Esophagus muscularis mucosa (tissue), 3 donors: ENCODE measurements at regions not wholly inside any gene's neighbourhood (a gene's known extent, or its start where the extent isn't known, plus 50 kb on each side); places are given as distances from the start of the nearest gene placed in this dataset.

Experiments used
- POLR2A ChIP-seq: fragments of 450-650 bp; IDR thresholded peaks from one replicate; pipeline ENCODE4 v1.6.1; 2017; ENCODE audit warnings: antibody characterized with exemption, moderate library complexity, mild to moderate bottlenecking, low read depth
- POLR2AphosphoS5 ChIP-seq, 2 donors: sonication (generic); formaldehyde crosslinking; IDR thresholded peaks; one replicate each; pipeline ENCODE4 v1.6.1; 2017; ENCODE audit warnings: antibody characterized with exemption in 2 of 2
- TF ChIP-seq, protein P1 (sequence below), 3 experiments: fragments of 200-600 bp in 2 of 3; fragments of 450-650 bp in 1 of 3; sonication (generic) in 2 of 3; IDR thresholded peaks; one replicate each; pipeline ENCODE4 v1.5.1; 2017 to 2019; ENCODE audit warnings: antibody characterized with exemption in 3 of 3, mild to moderate bottlenecking in 2 of 3, moderate library complexity in 1 of 3

DNA sequence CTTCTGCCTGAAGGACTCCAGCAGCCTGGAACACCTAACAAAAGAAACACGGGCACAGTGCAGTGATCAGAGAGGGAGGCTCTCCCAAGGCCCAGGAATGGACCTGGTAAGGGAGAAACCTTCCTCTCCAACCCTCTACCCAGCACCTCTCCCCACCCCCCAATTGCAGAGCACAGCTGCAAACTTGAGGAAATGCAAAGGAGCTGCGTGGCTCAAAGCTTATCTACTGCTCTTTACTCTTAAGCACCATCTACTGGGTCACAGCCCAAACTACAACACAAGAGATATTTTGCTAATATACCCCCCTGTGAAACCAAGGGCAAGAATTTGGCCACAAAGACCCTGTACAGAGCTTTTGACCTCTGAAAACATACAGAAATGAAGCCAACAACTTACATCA lies 328.3 kb downstream of the OXSM start:
- TF ChIP-seq POLR2AphosphoS5 (IDR thresholded peaks at IDR 0.05) (no peak), POLR2A (no peak)
- TF ChIP-seq, protein P1, sequence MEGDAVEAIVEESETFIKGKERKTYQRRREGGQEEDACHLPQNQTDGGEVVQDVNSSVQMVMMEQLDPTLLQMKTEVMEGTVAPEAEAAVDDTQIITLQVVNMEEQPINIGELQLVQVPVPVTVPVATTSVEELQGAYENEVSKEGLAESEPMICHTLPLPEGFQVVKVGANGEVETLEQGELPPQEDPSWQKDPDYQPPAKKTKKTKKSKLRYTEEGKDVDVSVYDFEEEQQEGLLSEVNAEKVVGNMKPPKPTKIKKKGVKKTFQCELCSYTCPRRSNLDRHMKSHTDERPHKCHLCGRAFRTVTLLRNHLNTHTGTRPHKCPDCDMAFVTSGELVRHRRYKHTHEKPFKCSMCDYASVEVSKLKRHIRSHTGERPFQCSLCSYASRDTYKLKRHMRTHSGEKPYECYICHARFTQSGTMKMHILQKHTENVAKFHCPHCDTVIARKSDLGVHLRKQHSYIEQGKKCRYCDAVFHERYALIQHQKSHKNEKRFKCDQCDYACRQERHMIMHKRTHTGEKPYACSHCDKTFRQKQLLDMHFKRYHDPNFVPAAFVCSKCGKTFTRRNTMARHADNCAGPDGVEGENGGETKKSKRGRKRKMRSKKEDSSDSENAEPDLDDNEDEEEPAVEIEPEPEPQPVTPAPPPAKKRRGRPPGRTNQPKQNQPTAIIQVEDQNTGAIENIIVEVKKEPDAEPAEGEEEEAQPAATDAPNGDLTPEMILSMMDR (IDR thresholded peaks at IDR 0.05), result peak; percentile 22 to 48 (median 32)
